ENCODE measurements at regions not wholly inside any gene's neighbourhood (a gene's known extent, or its start where the extent isn't known, plus 50 kb on each side); places are given as distances from the start of the nearest gene placed in this dataset.

DNA sequence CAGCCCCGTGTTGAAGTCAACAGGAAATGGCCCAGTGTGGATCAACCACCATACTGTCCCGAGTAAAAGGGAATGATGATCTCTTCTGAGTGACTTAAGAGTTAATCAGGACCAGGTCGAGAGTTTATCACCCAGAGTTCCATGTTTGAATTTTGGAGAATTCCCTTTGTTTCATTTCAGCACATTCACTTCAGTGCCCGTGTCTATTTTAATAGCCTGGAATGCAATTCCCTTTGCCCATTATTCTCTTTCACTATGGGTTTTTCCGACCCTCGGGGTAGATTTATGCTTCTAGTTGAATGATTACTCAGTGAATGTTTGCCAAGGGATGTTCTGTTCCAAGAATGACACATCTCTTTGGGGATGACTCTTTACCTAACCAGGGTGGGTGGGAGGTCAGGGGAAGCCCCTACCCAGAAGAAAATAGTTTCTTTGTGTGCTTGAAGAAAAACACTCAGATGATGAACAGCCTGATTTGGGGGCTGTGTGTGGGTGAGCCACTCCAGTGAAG lies 594.9 kb downstream of the INHBA start:
- Histone ChIP-seq H3K27ac (ENCODE audit: low read depth in 1 of 2, low read length in 2 of 2) (no peak overlapping the region), H3K4me1 (ENCODE audit: insufficient read depth, low read length) (no peaks in the 10 kb centered on the region), H3K4me3 (ENCODE audit: low read length) (no peak overlapping the region), H3K36me3 (ENCODE audit: insufficient read depth, low read length) (no peaks in the 10 kb centered on the region), H3K27me3 (ENCODE audit: control insufficient read depth in 1 of 2, insufficient read depth in 2 of 2, low read length in 2 of 2) (no peaks in the 10 kb centered on the region), H3K9me3 (ENCODE audit: control insufficient read depth in 1 of 2, insufficient read depth in 1 of 2, low read length in 2 of 2) (peaks cover 0 to 6% of the 10 kb centered on the region in 2 experiments)
- Mint-ChIP-seq H3K36me3 (ENCODE audit: low read depth) (no peaks in the 10 kb centered on the region), H3K27ac (no peak overlapping the region), H3K9me3 (no peaks in the 10 kb centered on the region), H3K4me1 (ENCODE audit: low read depth) (no peaks in the 10 kb centered on the region), H3K4me3 (no peak overlapping the region), H3K27me3 (no peaks in the 10 kb centered on the region)
- TF ChIP-seq, protein P1, sequence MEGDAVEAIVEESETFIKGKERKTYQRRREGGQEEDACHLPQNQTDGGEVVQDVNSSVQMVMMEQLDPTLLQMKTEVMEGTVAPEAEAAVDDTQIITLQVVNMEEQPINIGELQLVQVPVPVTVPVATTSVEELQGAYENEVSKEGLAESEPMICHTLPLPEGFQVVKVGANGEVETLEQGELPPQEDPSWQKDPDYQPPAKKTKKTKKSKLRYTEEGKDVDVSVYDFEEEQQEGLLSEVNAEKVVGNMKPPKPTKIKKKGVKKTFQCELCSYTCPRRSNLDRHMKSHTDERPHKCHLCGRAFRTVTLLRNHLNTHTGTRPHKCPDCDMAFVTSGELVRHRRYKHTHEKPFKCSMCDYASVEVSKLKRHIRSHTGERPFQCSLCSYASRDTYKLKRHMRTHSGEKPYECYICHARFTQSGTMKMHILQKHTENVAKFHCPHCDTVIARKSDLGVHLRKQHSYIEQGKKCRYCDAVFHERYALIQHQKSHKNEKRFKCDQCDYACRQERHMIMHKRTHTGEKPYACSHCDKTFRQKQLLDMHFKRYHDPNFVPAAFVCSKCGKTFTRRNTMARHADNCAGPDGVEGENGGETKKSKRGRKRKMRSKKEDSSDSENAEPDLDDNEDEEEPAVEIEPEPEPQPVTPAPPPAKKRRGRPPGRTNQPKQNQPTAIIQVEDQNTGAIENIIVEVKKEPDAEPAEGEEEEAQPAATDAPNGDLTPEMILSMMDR (IDR thresholded peaks at IDR 0.05) = no peak
- DNase-seq (no peak), ATAC-seq (ENCODE audit: poor library complexity) (no peak)
- intact Hi-C loops (cut with DNase I, micrococcal nuclease) = no loop called here
- ChIA-PET CTCF (no interaction called here), POLR2A (no interaction called here)

DNA sequence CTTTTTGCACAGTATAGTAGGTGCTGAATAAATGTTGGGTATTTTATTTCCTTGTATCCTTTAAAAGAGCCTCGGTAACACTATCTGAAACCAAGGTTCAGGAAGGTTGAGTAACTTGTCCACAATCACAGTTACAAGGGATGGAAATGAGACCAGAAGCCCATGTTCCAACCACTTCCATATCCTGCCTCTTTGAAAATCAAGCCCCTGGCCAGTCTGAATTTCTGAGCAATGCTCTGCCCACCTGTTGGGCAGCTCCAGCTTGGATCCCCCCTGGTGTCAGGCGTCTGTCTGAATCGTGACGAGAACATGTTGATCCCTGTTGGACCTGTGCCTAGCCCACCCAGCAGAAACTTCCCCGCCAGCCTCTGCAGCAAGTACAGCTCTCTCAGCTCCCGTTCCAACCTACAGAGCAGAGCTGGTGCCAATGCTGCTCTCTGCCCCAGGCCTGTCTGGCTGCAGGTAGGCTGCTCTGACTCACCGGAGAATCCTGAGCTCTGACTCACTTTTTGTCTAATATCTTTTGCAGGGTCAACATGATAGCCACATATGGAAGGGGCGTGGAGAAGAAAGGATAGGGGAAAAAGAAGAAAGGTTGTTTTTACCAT lies 595.5 kb downstream of the INHBA start:
- Histone ChIP-seq H3K27ac (ENCODE audit: low read depth in 1 of 2, low read length in 2 of 2) (no peak overlapping the region), H3K9me3 (ENCODE audit: control insufficient read depth in 1 of 2, insufficient read depth in 1 of 2, low read length in 2 of 2) (peaks cover 0 to 6% of the 10 kb centered on the region in 2 experiments), H3K36me3 (ENCODE audit: insufficient read depth, low read length) (no peaks in the 10 kb centered on the region), H3K4me3 (ENCODE audit: low read length) (no peak overlapping the region), H3K27me3 (ENCODE audit: control insufficient read depth in 1 of 2, insufficient read depth in 2 of 2, low read length in 2 of 2) (no peaks in the 10 kb centered on the region), H3K4me1 (ENCODE audit: insufficient read depth, low read length) (no peaks in the 10 kb centered on the region)
- POLR2A ChIA-PET = no interaction called here
- no peaks in the 10 kb centered on the region for H3K9me3 Mint-ChIP-seq
- H3K27me3 Mint-ChIP-seq = no peaks in the 10 kb centered on the region
- no peaks in the 10 kb centered on the region for H3K4me1 Mint-ChIP-seq (ENCODE audit: low read depth)
- TF ChIP-seq, protein P1 (IDR thresholded peaks at IDR 0.05) = no peak
- intact Hi-C loops (cut with DNase I, micrococcal nuclease) = no loop called here
- no peak overlapping the region for H3K4me3 Mint-ChIP-seq
- CTCF ChIA-PET = no interaction called here
- H3K36me3 Mint-ChIP-seq (ENCODE audit: low read depth) = no peaks in the 10 kb centered on the region
- no peak for ATAC-seq (ENCODE audit: poor library complexity)
- DNase-seq = no peak
- no peak overlapping the region for H3K27ac Mint-ChIP-seq

DNA sequence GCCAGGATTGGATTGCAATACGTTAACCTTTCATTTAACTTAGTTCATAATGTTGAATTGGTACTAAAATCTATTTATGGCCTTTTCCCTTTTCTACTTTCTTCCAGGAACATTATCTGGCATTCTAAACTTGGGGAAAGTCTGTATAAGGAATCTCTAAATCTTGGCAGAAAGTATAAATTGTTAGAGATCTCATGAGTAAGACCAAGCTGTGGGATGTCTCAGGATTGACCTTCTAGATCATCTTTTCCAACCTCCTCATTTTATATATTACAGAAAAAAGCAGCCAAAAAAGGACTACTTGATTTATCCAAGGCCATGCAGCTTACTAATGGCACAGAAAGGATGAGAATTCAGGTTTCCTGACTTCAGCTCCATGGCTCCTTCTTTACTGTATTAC lies 598.3 kb downstream of the INHBA start:
- intact Hi-C loops (cut with DNase I, micrococcal nuclease) = no loop called here
- Mint-ChIP-seq H3K27ac (no peak overlapping the region), H3K36me3 (ENCODE audit: low read depth) (no peaks in the 10 kb centered on the region), H3K9me3 (no peaks in the 10 kb centered on the region), H3K4me3 (no peak overlapping the region), H3K4me1 (ENCODE audit: low read depth) (no peaks in the 10 kb centered on the region), H3K27me3 (no peaks in the 10 kb centered on the region)
- H3K36me3 ChIP-seq (ENCODE audit: insufficient read depth, low read length) = no peaks in the 10 kb centered on the region
- DNase-seq = no peak
- no peak overlapping the region for H3K27ac ChIP-seq (ENCODE audit: low read depth in 1 of 2, low read length in 2 of 2)
- H3K4me3 ChIP-seq (ENCODE audit: low read length) = no peak overlapping the region
- no peaks in the 10 kb centered on the region for H3K27me3 ChIP-seq (ENCODE audit: control insufficient read depth in 1 of 2, insufficient read depth in 2 of 2, low read length in 2 of 2)
- POLR2A ChIA-PET = no interaction called here
- no peaks in the 10 kb centered on the region for H3K4me1 ChIP-seq (ENCODE audit: insufficient read depth, low read length)
- peaks cover 0 to 6% of the 10 kb centered on the region in 2 experiments for H3K9me3 ChIP-seq (ENCODE audit: control insufficient read depth in 1 of 2, insufficient read depth in 1 of 2, low read length in 2 of 2)
- TF ChIP-seq, protein P1 (IDR thresholded peaks at IDR 0.05) = no peak
- no peak for ATAC-seq (ENCODE audit: poor library complexity)
- CTCF ChIA-PET = no interaction called here
